H9 (cell line): ENCODE measurements at regions not wholly inside any gene's neighbourhood (a gene's known extent, or its start where the extent isn't known, plus 50 kb on each side); places are given as distances from the start of the nearest gene placed in this dataset.

Source experiments
- DNase-seq: peaks from one replicate; pipeline ENCODE4 v3.0.0-alpha.2; 2017
- H2AFZ ChIP-seq: one replicate; pipeline ENCODE4 v1.6.1; 2013; ENCODE audit warnings: mild to moderate bottlenecking, low read length, control low read depth, moderate library complexity
- H2AK5ac ChIP-seq: 2 replicates; pipeline ENCODE4 v1.6.1; 2013; ENCODE audit warnings: low read length, control low read depth, mixed read lengths; ENCODE audit not compliant: insufficient read length
- H2BK120ac ChIP-seq: one replicate; pipeline ENCODE4 v1.6.1; 2013; ENCODE audit warnings: low read depth, mild to moderate bottlenecking, low read length, control low read depth, inconsistent platforms; ENCODE audit not compliant: poor library complexity, severe bottlenecking
- H2BK12ac ChIP-seq: 2 replicates; pipeline ENCODE4 v1.6.1; 2013; ENCODE audit warnings: low read length, control low read depth, mixed read lengths, low read depth; ENCODE audit not compliant: insufficient read length
- H2BK15ac ChIP-seq: 2 replicates; pipeline ENCODE4 v1.6.1; 2013; ENCODE audit warnings: low read depth, low read length, control low read depth
- H2BK20ac ChIP-seq: one replicate; pipeline ENCODE4 v1.6.1; 2013; ENCODE audit warnings: low read depth, mild to moderate bottlenecking, low read length, control low read depth, inconsistent platforms; ENCODE audit not compliant: poor library complexity, severe bottlenecking
- H2BK5ac ChIP-seq: 2 replicates; pipeline ENCODE4 v1.6.1; 2013; ENCODE audit warnings: low read length, control low read depth, mixed read lengths; ENCODE audit not compliant: insufficient read length
- H3K14ac ChIP-seq: 2 replicates; pipeline ENCODE4 v1.6.1; 2013; ENCODE audit warnings: low read length, control low read depth; ENCODE audit not compliant: insufficient read depth
- H3K18ac ChIP-seq: 2 replicates; pipeline ENCODE4 v1.6.1; 2013; ENCODE audit warnings: low read depth, mild to moderate bottlenecking, mixed read lengths, low read length, control low read depth; ENCODE audit not compliant: insufficient read length
- H3K23ac ChIP-seq: 2 replicates; pipeline ENCODE4 v1.6.1; 2013; ENCODE audit warnings: low read length, control low read depth, mixed read lengths, low read depth; ENCODE audit not compliant: insufficient read length
- H3K23me2 ChIP-seq: 2 replicates; pipeline ENCODE4 v1.6.1; 2013; ENCODE audit warnings: low read depth, mild to moderate bottlenecking, mixed read lengths, low read length, control low read depth; ENCODE audit not compliant: insufficient read length, poor library complexity, severe bottlenecking
- H3K27ac ChIP-seq: 2 replicates; pipeline ENCODE4 v1.5.1; 2013; ENCODE audit warnings: low read length, control low read depth, mixed read lengths, low read depth; ENCODE audit not compliant: insufficient read length
- H3K27me3 ChIP-seq: 2 replicates; pipeline ENCODE4 v1.6.1; 2013; ENCODE audit warnings: low read length, control low read depth, inconsistent platforms; ENCODE audit not compliant: insufficient read depth
- H3K4ac ChIP-seq: 2 replicates; pipeline ENCODE4 v1.6.1; 2013; ENCODE audit warnings: low read depth, mild to moderate bottlenecking, control low read depth, inconsistent platforms, low read length, moderate library complexity
- H3K4me1 ChIP-seq: 2 replicates; pipeline ENCODE4 v1.6.1; 2013; ENCODE audit warnings: low read length, control low read depth, inconsistent platforms; ENCODE audit not compliant: insufficient read depth
- H3K4me2 ChIP-seq: 2 replicates; pipeline ENCODE4 v1.6.1; 2013; ENCODE audit warnings: low read length, control low read depth, mixed read lengths; ENCODE audit not compliant: insufficient read length, insufficient read depth
- H3K56ac ChIP-seq: 2 replicates; pipeline ENCODE4 v1.6.1; 2013; ENCODE audit warnings: low read depth, mild to moderate bottlenecking, mixed read lengths, low read length, control low read depth; ENCODE audit not compliant: insufficient read length
- H3K79me1 ChIP-seq: 2 replicates; pipeline ENCODE4 v1.6.1; 2013; ENCODE audit warnings: low read depth, mild to moderate bottlenecking, moderate library complexity, low read length, control low read depth, inconsistent platforms; ENCODE audit not compliant: insufficient read depth, poor library complexity, severe bottlenecking
- H3K79me2 ChIP-seq: 2 replicates; pipeline ENCODE4 v1.6.1; 2013; ENCODE audit warnings: low read length, control low read depth, inconsistent platforms; ENCODE audit not compliant: insufficient read depth
- H3K9ac ChIP-seq: 2 replicates; pipeline ENCODE4 v1.6.1; 2013; ENCODE audit warnings: low read length, control low read depth, mixed read lengths; ENCODE audit not compliant: insufficient read length; ENCODE audit errors: extremely low read depth
- H3K9me3 ChIP-seq: one replicate; pipeline ENCODE4 v1.6.1; 2013; ENCODE audit warnings: low read depth, low read length, inconsistent platforms; ENCODE audit not compliant: control insufficient read depth
- H3T11ph ChIP-seq: one replicate; pipeline ENCODE4 v1.6.1; 2013; ENCODE audit warnings: mild to moderate bottlenecking, low read length, control low read depth, inconsistent platforms
- H4K20me1 ChIP-seq: one replicate; pipeline ENCODE4 v1.6.1; 2013; ENCODE audit not compliant: control insufficient read depth, insufficient read length, insufficient read depth
- H4K5ac ChIP-seq: 2 replicates; pipeline ENCODE4 v1.6.1; 2013; ENCODE audit warnings: low read depth, mild to moderate bottlenecking, mixed read lengths, low read length, control low read depth; ENCODE audit not compliant: insufficient read length
- H4K8ac ChIP-seq: replicated peaks from 2 replicates; pipeline ENCODE4 v1.6.1; 2013; ENCODE audit warnings: low read length, control low read depth, mixed read lengths, low read depth; ENCODE audit not compliant: insufficient read length
- H4K91ac ChIP-seq: 2 replicates; pipeline ENCODE4 v1.6.1; 2013; ENCODE audit warnings: low read depth, mild to moderate bottlenecking, moderate library complexity, mixed read lengths, low read length, control low read depth; ENCODE audit not compliant: insufficient read length
- H3K27ac Mint-ChIP-seq, 3 experiments: 2 replicates in 2 of 3; 3 replicates in 1 of 3; pipeline ENCODE4 v1.8.0; 2020 to 2021; ENCODE audit warnings: mixed read lengths in 3 of 3, mild to moderate bottlenecking in 1 of 3, moderate library complexity in 1 of 3
- H3K27me3 Mint-ChIP-seq: 2 replicates; pipeline ENCODE4 v1.8.0; 2021; ENCODE audit warnings: low read depth, mild to moderate bottlenecking, moderate library complexity, mixed read lengths
- H3K36me3 Mint-ChIP-seq, 3 experiments: 2 replicates in 2 of 3; 3 replicates in 1 of 3; pipeline ENCODE4 v1.8.0; 2020 to 2021; ENCODE audit warnings: low read depth in 3 of 3, mixed read lengths in 3 of 3; ENCODE audit not compliant: insufficient read depth in 1 of 3
- H3K4me1 Mint-ChIP-seq, 2 experiments: 2 replicates each; pipeline ENCODE4 v1.8.0; 2020; ENCODE audit warnings: mixed read lengths in 2 of 2
- H3K4me3 Mint-ChIP-seq, 2 experiments: 2 replicates in 1 of 2; 3 replicates in 1 of 2; pipeline ENCODE4 v1.8.0; 2020 to 2021; ENCODE audit warnings: mild to moderate bottlenecking in 2 of 2, mixed read lengths in 2 of 2, moderate library complexity in 1 of 2
- H3K9me3 Mint-ChIP-seq, 2 experiments: 2 replicates in 1 of 2; 3 replicates in 1 of 2; pipeline ENCODE4 v1.8.0; 2020; ENCODE audit warnings: mild to moderate bottlenecking in 2 of 2, mixed read lengths in 2 of 2, moderate library complexity in 1 of 2
- CTCF ChIP-seq: fragments of 200-600 bp; sonication (generic); conservative IDR thresholded peaks from 3 replicates; pipeline ENCODE4 v1.8.0; 2021; ENCODE audit warnings: antibody characterized with exemption, mild to moderate bottlenecking
- WGBS: extraction: QIAGEN DNeasy Blood & Tissue Kit; methylation state at CpG from one replicate; pipeline ENCODE4 v1.1.7; 2013; ENCODE audit warnings: missing lambda C conversion rate, low lambda C conversion rate, mixed read lengths; ENCODE audit not compliant: insufficient read length; ENCODE audit errors: extremely low coverage; 5-methylcytosine and 5-hydroxymethylcytosine counted together

GRCh38 chr10:113313722-113314121 is 239.1 kb upstream of the HABP2 start:
- Histone ChIP-seq H4K5ac (no peak overlapping the region), H3K4ac (no peak overlapping the region), H2AFZ (no peak overlapping the region), H4K91ac (no peak overlapping the region), H3K9me3 (no peaks in the 10 kb centered on the region), H3K23ac (no peak overlapping the region), H2BK20ac (no peak overlapping the region), H3K4me1 (no peaks in the 10 kb centered on the region), H2BK15ac (no peak overlapping the region), H4K20me1 (no peaks in the 10 kb centered on the region), H3K4me2 (no peak overlapping the region), H3K14ac (no peak overlapping the region), H2BK5ac (no peak overlapping the region), H2BK120ac (no peak overlapping the region), H3K9ac (no peak overlapping the region), H3K79me2 (no peaks in the 10 kb centered on the region), H3K56ac (peak overlapping the region; percentile 68), H3K79me1 (no peaks in the 10 kb centered on the region), H3K27ac (no peak overlapping the region), H2BK12ac (no peak overlapping the region), H3K27me3 (no peaks in the 10 kb centered on the region), H3T11ph (no peak overlapping the region), H3K23me2 (no peaks in the 10 kb centered on the region), H3K18ac (no peak overlapping the region), H4K8ac (no peak overlapping the region), H2AK5ac (no peak overlapping the region)
- TF ChIP-seq CTCF: no peak
- H3K27me3 Mint-ChIP-seq: peaks cover 5% of the 10 kb centered on the region
- DNase-seq: no peak
- H3K4me1 Mint-ChIP-seq: peaks cover 19 to 28% of the 10 kb centered on the region in 2 experiments
- WGBS: no CpG with 5 or more reads among the region's 4 CpGs
- no peaks in the 10 kb centered on the region for H3K36me3 Mint-ChIP-seq
- no peak overlapping the region for H3K4me3 Mint-ChIP-seq
- no peak overlapping the region for H3K27ac Mint-ChIP-seq
- H3K9me3 Mint-ChIP-seq: no peaks in the 10 kb centered on the region
